ENCODE measurements at regions not wholly inside any gene's neighbourhood (a gene's known extent, or its start where the extent isn't known, plus 50 kb on each side); places are given as distances from the start of the nearest gene placed in this dataset.

GRCh38 chrX:34999702-35000101 lies 57.1 kb downstream of the FAM47B start:
- DNase-seq (ENCODE audit: low spot score), result no peak

- DNase-seq (ENCODE audit: low spot score), result no peak
These were observed 63.8 kb downstream of the FAM47B start for GRCh38 chrX:35006361-35006760.

DNA sequence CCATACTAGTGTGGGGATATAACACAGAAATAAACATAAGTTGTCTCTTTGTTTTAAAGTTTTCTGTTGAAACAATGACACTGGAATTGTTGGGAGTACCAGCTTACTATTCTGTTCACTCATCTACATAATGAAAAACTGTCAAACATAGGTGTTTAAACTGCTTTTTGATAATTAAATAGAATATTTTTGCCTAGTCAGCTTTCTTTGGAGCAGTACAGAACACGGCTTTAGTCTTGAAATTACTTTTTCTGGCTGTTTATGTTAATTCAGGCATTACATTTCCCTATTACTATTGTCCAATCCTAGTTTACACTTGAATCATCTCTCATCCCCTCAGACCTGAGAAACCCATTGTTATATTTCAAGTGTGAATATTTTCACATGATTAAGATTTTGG lies 73.0 kb downstream of the FAM47B start:
- DNase-seq (ENCODE audit: low spot score), result no peak

GRCh38 chrX:35016051-35016450 lies 73.5 kb downstream of the FAM47B start:
- DNase-seq (ENCODE audit: low spot score), result no peak

- DNase-seq (ENCODE audit: low spot score), result no peak
These were observed 74.7 kb downstream of the FAM47B start for GRCh38 chrX:35017284-35017683.

- no peak for DNase-seq (ENCODE audit: low spot score)
These were observed 81.1 kb downstream of the FAM47B start for GRCh38 chrX:35023683-35024082.

- DNase-seq (ENCODE audit: low spot score), result no peak
These were observed 83.2 kb downstream of the FAM47B start for GRCh38 chrX:35025820-35026219.

DNA sequence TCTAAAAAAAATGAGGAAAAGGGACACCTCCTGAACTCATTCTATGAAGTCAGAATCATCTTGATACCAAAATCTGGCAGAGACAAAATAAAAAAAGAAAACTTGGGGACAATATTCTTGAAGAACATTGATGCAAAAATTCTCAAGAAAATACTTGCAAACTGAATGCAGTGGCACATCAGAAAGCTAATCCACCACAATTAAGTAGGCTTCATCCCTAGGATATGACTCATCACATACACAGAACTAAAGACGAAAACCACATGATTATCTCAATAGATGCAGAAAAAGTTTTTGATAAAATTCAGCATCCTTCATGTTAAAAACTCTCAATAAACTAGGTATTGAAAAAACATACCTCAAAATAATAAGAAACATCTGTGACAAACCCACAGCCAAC lies 98.3 kb downstream of the FAM47B start:
- no peak for DNase-seq (ENCODE audit: low spot score)

- DNase-seq (ENCODE audit: low spot score), result no peak
These were observed 104.2 kb downstream of the FAM47B start for GRCh38 chrX:35046660-35047296.

DNA sequence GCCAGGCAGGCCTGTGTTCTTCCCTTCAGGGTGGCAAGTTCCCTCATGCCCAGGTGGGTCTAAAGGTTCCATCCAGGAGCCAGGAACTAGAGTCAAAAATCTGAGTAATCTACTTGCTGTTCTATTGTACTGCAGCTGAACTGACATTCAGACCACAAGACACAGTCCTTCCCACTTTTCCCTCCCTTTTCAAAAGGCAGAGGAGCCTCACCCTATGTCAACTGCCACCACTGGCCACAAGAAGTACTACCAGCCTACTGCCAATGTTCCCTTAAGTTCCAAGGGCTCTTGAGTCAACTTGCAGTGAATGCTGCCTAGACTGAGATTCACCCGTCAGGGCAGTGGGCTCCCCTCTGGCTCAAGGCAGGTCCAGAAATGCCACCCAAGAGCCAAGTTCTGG lies 133.5 kb downstream of the FAM47B start:
- no peak for DNase-seq (ENCODE audit: low spot score)

- DNase-seq (ENCODE audit: low spot score), result no peak
These were observed 148.2 kb downstream of the FAM47B start for GRCh38 chrX:35090801-35091200.

GRCh38 chrX:35098419-35098818 lies 155.8 kb downstream of the FAM47B start:
- no peak for DNase-seq (ENCODE audit: low spot score)

GRCh38 chrX:35101901-35102300 lies 159.3 kb downstream of the FAM47B start:
- no peak for DNase-seq (ENCODE audit: low spot score)

DNA sequence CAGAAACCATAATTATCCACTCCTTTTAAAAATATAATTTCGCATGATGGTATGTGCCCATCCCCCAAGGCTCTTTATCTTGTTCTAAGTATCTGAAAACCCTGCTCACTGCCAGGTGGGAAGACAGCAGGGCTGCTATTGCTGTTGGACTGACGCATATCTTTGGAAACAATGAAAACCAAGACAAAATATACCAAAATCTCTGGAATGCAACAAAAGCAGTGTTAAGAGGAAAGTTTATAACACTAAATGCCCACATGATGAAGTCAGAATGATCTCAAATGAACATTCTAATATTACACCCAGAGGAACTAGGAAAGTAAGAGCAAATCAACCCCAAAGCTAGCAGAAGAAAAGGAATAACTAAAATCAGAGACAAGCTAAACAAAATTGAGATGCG lies 162.0 kb downstream of the FAM47B start:
- DNase-seq (ENCODE audit: low spot score), result no peak

- DNase-seq (ENCODE audit: low spot score), result peak; percentile 16
These were observed 172.6 kb downstream of the FAM47B start for GRCh38 chrX:35115205-35115604.

GRCh38 chrX:35122756-35123155 lies 180.2 kb downstream of the FAM47B start:
- no peak for DNase-seq (ENCODE audit: low spot score)

DNA sequence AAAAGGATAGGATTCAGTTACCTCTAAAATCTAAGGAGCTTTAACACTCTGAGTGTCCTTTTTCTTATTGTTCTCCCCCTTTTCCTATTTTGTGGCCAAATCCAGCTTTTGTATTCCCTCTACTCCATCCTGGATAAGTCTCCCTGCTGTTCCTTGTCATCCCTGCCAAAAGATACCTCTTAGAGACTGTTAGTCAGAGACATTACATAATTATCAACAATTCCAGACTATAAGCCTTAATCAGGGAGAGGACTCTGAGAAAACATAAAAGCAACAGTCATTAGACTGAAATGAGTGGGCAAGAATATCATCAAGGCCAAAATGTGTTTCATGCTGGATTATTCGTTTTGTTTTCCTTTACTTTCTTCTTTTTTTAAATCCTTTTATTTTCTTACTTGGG lies 206.9 kb downstream of the FAM47B start:
- DNase-seq (ENCODE audit: low spot score), result no peak

DNA sequence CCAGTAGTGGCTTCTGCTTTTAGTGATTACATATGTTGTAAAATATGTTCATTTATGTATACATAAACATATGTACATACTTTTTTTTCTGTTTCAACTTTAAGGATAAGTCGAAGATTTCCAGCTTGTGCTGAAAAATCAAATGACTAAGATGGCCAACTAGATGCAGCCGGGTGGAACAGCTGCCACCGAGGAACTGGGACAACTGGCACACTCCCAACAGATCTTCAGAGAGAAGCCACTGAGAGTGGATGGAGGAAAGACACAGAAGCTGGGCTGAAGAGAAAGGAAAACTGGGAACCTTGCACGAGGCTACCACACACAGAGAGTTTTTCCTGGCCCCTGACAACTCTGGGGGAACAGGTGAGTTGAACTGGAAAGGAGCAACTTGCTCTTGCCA lies 207.5 kb downstream of the FAM47B start:
- DNase-seq (ENCODE audit: low spot score), result no peak

GRCh38 chrX:35150642-35151239 lies 208.1 kb downstream of the FAM47B start:
- no peak for DNase-seq (ENCODE audit: low spot score)

GRCh38 chrX:35166023-35166422 lies 223.4 kb downstream of the FAM47B start:
- no peak for DNase-seq (ENCODE audit: low spot score)

Measured in AG08395 (cell line).